ENCODE measurements at regions not wholly inside any gene's neighbourhood (a gene's known extent, or its start where the extent isn't known, plus 50 kb on each side); places are given as distances from the start of the nearest gene placed in this dataset.

GRCh38 chr16:87552072-87552718, 50.1 kb upstream of the JPH3 start:
- no peak overlapping the region for H3K4me3 ChIP-seq (ENCODE audit: low read depth, low read length)
- no peak for DNase-seq (ENCODE audit: low read depth)
- TF ChIP-seq MAX (IDR thresholded peaks at IDR 0.05; ENCODE audit: low read depth, low read length) (no peak), CTCF (IDR thresholded peaks at IDR 0.05; ENCODE audit: low read depth, low read length) (no peak), POLR2A (IDR thresholded peaks at IDR 0.05; ENCODE audit: extremely low read depth, insufficient read length) (no peak), MYC (IDR thresholded peaks at IDR 0.05; ENCODE audit: low read depth, low read length) (no peak)

- TF ChIP-seq CTCF (IDR thresholded peaks at IDR 0.05; ENCODE audit: low read depth, low read length) (no peak), POLR2A (IDR thresholded peaks at IDR 0.05; ENCODE audit: extremely low read depth, insufficient read length) (no peak), MAX (IDR thresholded peaks at IDR 0.05; ENCODE audit: low read depth, low read length) (no peak), MYC (IDR thresholded peaks at IDR 0.05; ENCODE audit: low read depth, low read length) (no peak)
These were observed 50.8 kb upstream of the JPH3 start for GRCh38 chr16:87551487-87551886.

GRCh38 chr16:87550495-87550961, 51.8 kb upstream of the JPH3 start:
- no peak for TF ChIP-seq MYC (IDR thresholded peaks at IDR 0.05; ENCODE audit: low read depth, low read length)
- TF ChIP-seq CTCF (IDR thresholded peaks at IDR 0.05; ENCODE audit: low read depth, low read length): peak; percentile 82
- no peak overlapping the region for H3K4me3 ChIP-seq (ENCODE audit: low read depth, low read length)
- peak; percentile 47 for DNase-seq (ENCODE audit: low read depth)

More at GRCh38 chr16:87551487-87551886, 50.8 kb upstream of the JPH3 start:
- no peak for DNase-seq (ENCODE audit: low read depth)
- H3K4me3 ChIP-seq (ENCODE audit: low read depth, low read length): no peak overlapping the region

- no peak overlapping the region for H3K4me3 ChIP-seq (ENCODE audit: low read depth, low read length)
- DNase-seq (ENCODE audit: low read depth): no peak
- TF ChIP-seq CTCF (IDR thresholded peaks at IDR 0.05; ENCODE audit: low read depth, low read length) (no peak), MYC (IDR thresholded peaks at IDR 0.05; ENCODE audit: low read depth, low read length) (no peak), MAX (IDR thresholded peaks at IDR 0.05; ENCODE audit: low read depth, low read length) (no peak), POLR2A (IDR thresholded peaks at IDR 0.05; ENCODE audit: extremely low read depth, insufficient read length) (no peak)
These were observed 52.4 kb upstream of the JPH3 start for GRCh38 chr16:87549627-87550494.

GRCh38 chr16:87548046-87548445, 54.3 kb upstream of the JPH3 start:
- TF ChIP-seq CTCF (IDR thresholded peaks at IDR 0.05; ENCODE audit: low read depth, low read length) (no peak), MYC (IDR thresholded peaks at IDR 0.05; ENCODE audit: low read depth, low read length) (no peak), POLR2A (IDR thresholded peaks at IDR 0.05; ENCODE audit: extremely low read depth, insufficient read length) (no peak), MAX (IDR thresholded peaks at IDR 0.05; ENCODE audit: low read depth, low read length) (no peak)
- DNase-seq (ENCODE audit: low read depth): peak; percentile 32
- no peak overlapping the region for H3K4me3 ChIP-seq (ENCODE audit: low read depth, low read length)

Data from NB4 (cell line).